Peyer's patch (tissue), 4 donors: ENCODE measurements at regions not wholly inside any gene's neighbourhood (a gene's known extent, or its start where the extent isn't known, plus 50 kb on each side); places are given as distances from the start of the nearest gene placed in this dataset.

ENCODE experiments used
- DNase-seq, 3 donors: peaks; one replicate each; pipeline ENCODE4 v3.0.0-alpha.2; 2017 to 2019
- H3K27ac ChIP-seq, 4 donors: fragments of 200-600 bp; sonication (generic); one replicate each; pipeline ENCODE4 v1.5.1; 2016 to 2019
- H3K27me3 ChIP-seq, 2 donors: fragments of 200-600 bp; sonication (generic); one replicate each; pipeline ENCODE4 v1.5.1; 2019
- H3K36me3 ChIP-seq, 3 donors: fragments of 200-600 bp; sonication (generic); one replicate each; pipeline ENCODE4 v1.5.1; 2016 to 2019
- H3K4me1 ChIP-seq, 4 donors: fragments of 200-600 bp; sonication (generic); one replicate each; pipeline ENCODE4 v1.5.1; 2016 to 2019
- H3K4me3 ChIP-seq, 4 donors: fragments of 200-600 bp; sonication (generic); 1 replicate in 3 of 4; 2 replicates in 1 of 4; pipeline ENCODE4 v1.5.1; 2016 to 2019; ENCODE audit warnings: mild to moderate bottlenecking in 1 of 4
- H3K9me3 ChIP-seq, 4 donors: fragments of 200-600 bp; sonication (generic); one replicate each; pipeline ENCODE4 v1.5.1; 2016 to 2019; ENCODE audit warnings: mild to moderate bottlenecking in 1 of 4
- CTCF ChIP-seq, 6 experiments: fragments of 450-650 bp in 4 of 6; fragments of 200-600 bp in 2 of 6; sonication (generic) in 1 of 6; IDR thresholded peaks; one replicate each; pipeline ENCODE4 v1.5.1; 2017 to 2019; ENCODE audit warnings: antibody characterized with exemption in 6 of 6, mild to moderate bottlenecking in 3 of 6, moderate library complexity in 1 of 6
- POLR2A ChIP-seq, 2 donors: fragments of 450-650 bp; IDR thresholded peaks; one replicate each; pipeline ENCODE4 v1.5.1; 2017; ENCODE audit warnings: antibody characterized with exemption in 2 of 2, mild to moderate bottlenecking in 2 of 2, moderate library complexity in 2 of 2

GRCh38 chr2:8256905-8257304 lies 425.0 kb upstream of the ID2 start:
- TF ChIP-seq CTCF (IDR thresholded peaks at IDR 0.05) (no peak), POLR2A (IDR thresholded peaks at IDR 0.05) (no peak)
- Histone ChIP-seq H3K4me1 (no peaks in the 10 kb centered on the region), H3K9me3 (no peaks in the 10 kb centered on the region), H3K36me3 (no peaks in the 10 kb centered on the region), H3K27ac (no peak overlapping the region), H3K27me3 (no peaks in the 10 kb centered on the region), H3K4me3 (no peak overlapping the region)
- DNase-seq = no peak

GRCh38 chr2:8257502-8257901 lies 424.4 kb upstream of the ID2 start:
- Histone ChIP-seq H3K36me3 (no peaks in the 10 kb centered on the region), H3K4me3 (no peak overlapping the region), H3K4me1 (no peaks in the 10 kb centered on the region), H3K9me3 (no peaks in the 10 kb centered on the region), H3K27ac (no peak overlapping the region), H3K27me3 (no peaks in the 10 kb centered on the region)
- TF ChIP-seq CTCF (IDR thresholded peaks at IDR 0.05) = no peak
- no peak for TF ChIP-seq POLR2A (IDR thresholded peaks at IDR 0.05)
- DNase-seq = no peak

GRCh38 chr2:8258406-8258805 lies 423.4 kb upstream of the ID2 start:
- no peaks in the 10 kb centered on the region for H3K36me3 ChIP-seq
- H3K9me3 ChIP-seq = no peaks in the 10 kb centered on the region
- DNase-seq = no peak
- TF ChIP-seq CTCF (IDR thresholded peaks at IDR 0.05) (no peak), POLR2A (IDR thresholded peaks at IDR 0.05) (no peak)
- H3K4me1 ChIP-seq = no peaks in the 10 kb centered on the region
- no peak overlapping the region for H3K27ac ChIP-seq
- H3K4me3 ChIP-seq = no peak overlapping the region
- no peaks in the 10 kb centered on the region for H3K27me3 ChIP-seq

- Histone ChIP-seq H3K27ac (no peak overlapping the region), H3K9me3 (no peaks in the 10 kb centered on the region), H3K27me3 (no peaks in the 10 kb centered on the region), H3K4me1 (no peaks in the 10 kb centered on the region), H3K4me3 (no peak overlapping the region), H3K36me3 (no peaks in the 10 kb centered on the region)
- DNase-seq = no peak
- no peak for TF ChIP-seq CTCF (IDR thresholded peaks at IDR 0.05)
- no peak for TF ChIP-seq POLR2A (IDR thresholded peaks at IDR 0.05)
Observed at GRCh38 chr2:8259106-8259840, 422.6 kb upstream of the ID2 start.

- Histone ChIP-seq H3K27me3 (no peaks in the 10 kb centered on the region), H3K27ac (no peak overlapping the region), H3K36me3 (no peaks in the 10 kb centered on the region), H3K4me3 (no peak overlapping the region), H3K4me1 (no peaks in the 10 kb centered on the region), H3K9me3 (no peaks in the 10 kb centered on the region)
- TF ChIP-seq CTCF (IDR thresholded peaks at IDR 0.05) = no peak
- TF ChIP-seq POLR2A (IDR thresholded peaks at IDR 0.05) = no peak
- DNase-seq = no peak
Observed at GRCh38 chr2:8259841-8260178, 422.0 kb upstream of the ID2 start.

- Histone ChIP-seq H3K36me3 (no peaks in the 10 kb centered on the region), H3K4me1 (no peaks in the 10 kb centered on the region), H3K9me3 (no peaks in the 10 kb centered on the region), H3K27ac (no peak overlapping the region), H3K4me3 (no peak overlapping the region), H3K27me3 (no peaks in the 10 kb centered on the region)
- TF ChIP-seq CTCF (IDR thresholded peaks at IDR 0.05) (no peak), POLR2A (IDR thresholded peaks at IDR 0.05) (no peak)
- no peak for DNase-seq
Observed at GRCh38 chr2:8260213-8260612, 421.6 kb upstream of the ID2 start.
